GM19351 (cell line): ENCODE measurements at regions not wholly inside any gene's neighbourhood (a gene's known extent, or its start where the extent isn't known, plus 50 kb on each side); places are given as distances from the start of the nearest gene placed in this dataset.

Experiments
- ATAC-seq: cut with Tn5 transposase; IDR thresholded peaks from one replicate; pipeline ENCODE4 v1.9.1; 2021; ENCODE audit warnings: mild to moderate bottlenecking, moderate library complexity; ENCODE audit not compliant: unreplicated experiment

DNA sequence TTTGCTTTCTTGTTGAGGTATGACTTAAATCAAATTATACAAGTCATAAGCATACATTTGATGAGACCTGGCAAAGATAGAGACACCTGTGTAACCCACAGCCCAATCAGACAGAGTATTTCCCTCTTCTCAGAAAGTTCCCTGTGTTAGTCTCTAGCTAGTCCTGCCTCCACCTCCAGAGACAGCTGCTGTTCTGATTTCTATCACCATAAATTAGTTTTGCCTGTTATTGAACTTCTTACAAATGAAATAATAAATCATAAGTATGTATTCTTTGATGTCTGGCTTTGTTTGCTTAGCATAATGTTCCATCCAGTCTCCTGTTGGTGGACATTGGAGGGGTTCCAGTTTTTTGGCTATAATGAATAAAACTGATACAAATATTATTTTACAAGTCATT lies 194.5 kb downstream of the ICE1 start:
- no peak for ATAC-seq

DNA sequence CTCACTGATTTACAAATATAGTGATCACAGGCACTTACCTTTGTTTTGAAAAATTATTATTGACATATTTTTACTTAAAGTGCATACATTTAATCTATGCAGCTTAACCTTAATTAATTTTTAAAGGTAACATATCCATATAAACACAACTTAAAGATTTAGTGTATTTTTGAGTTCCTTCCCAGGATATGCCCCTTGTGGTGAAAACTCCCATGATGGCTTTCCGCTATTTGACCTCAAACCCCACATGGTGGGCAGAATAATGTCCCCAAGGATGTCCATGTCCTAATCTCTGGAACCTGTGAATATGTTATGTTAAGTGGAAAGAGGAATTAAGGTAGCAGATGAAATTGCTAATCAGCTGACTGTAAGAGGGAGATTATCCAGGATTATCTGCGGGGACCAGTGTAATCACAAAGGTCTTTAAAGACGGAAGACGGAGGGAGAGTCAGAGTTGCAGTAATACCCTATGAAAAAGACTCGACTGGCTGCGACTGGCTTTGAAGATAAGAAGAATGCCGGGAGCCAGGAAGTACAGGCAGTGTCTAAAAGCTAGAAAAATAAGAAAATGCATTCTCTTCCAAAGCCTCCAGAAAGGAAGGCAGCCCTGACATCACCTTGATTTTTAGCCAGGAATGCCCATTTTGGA lies 193.9 kb downstream of the ICE1 start:
- no peak for ATAC-seq

DNA sequence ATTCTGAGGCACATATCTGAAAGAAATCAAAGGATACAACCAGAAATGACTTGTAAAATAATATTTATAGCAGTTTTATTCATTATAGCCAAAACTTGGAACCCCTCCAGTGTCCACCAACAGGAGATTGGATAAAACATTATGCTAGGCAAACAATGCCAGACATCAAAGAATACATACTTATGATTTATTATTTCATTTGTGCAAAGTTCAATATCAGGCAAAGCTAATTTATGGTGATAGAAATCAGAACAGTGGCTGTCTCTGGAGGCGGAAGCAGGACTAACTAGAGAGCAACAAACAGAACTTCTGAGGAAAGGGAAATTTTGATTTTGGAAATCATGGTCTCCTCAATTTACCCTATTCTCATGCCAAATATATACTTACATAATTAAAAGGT lies 193.1 kb downstream of the ICE1 start:
- no peak for ATAC-seq

DNA sequence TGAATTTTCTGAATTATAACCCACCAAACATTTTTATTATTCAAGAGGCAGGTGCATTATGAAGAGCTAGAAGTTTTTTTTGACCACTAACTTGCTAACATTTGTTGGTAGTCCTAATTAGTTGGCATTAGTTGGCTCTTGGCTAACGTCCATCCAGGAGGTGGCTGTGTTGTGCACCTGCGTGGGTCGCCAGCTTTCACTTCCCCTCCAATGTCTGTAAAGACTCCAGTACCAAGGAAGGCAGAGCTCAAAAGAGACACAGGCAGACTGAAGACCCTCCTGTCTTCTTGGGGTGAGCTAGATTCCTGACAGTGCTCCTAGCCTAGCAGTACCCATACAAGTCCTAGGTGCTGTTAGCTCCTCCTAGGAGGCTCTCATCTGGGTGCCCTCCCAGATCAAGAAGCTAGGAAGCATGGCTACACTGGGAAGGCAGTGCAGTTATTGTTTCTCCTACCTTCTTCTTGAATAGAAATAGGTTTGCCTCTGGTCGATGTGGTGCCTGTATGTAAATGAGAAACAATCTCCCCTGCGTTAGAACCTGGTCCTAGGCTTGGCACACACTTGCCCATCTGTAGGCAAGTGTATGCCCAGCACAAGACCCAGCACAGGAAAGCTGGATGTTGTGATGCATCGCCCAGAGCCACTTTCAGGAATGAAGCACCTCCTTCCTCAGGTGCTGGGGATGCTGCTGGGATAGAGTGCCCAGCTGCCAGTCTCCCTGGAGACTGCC lies 190.9 kb downstream of the ICE1 start:
- ATAC-seq, result peak; percentile 76

DNA sequence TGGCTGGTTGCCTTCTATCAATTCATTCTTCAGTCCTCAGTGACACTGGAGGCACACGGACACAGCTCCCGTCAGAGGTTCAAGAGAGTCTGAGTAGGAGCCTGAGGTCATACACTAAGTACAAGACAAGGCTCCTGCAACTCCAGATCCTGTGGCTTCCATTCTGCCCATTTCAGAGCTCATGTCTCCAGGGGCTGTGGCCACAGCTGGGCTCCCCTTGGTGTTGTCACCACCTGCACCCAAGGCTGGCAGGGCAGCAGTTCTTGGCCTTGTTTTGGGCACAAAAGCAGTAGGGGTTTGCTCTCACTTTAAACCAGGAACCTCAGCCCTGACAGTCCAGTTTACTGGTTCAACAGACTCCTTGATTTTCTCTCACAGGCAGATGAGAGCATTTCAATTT lies 189.6 kb downstream of the ICE1 start:
- no peak for ATAC-seq

DNA sequence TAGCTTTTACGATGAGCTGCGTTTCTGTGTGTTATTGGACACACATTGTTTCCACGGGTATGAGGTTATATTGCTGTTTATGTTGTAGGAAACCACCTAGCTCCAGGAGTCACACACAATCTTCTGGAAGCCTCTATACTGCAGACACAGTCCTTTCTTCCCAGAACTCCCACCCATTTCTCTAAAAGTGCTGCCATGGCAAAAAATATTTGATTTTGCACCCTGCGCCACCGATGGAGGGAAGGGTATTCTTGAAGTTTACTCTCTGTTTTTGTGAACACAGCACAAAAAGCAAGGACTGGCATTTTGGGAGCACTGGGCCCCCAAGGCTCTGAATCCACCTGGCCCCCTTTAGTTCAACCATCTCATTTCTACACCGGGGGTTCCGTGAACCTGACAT lies 187.5 kb downstream of the ICE1 start:
- ATAC-seq, result no peak

DNA sequence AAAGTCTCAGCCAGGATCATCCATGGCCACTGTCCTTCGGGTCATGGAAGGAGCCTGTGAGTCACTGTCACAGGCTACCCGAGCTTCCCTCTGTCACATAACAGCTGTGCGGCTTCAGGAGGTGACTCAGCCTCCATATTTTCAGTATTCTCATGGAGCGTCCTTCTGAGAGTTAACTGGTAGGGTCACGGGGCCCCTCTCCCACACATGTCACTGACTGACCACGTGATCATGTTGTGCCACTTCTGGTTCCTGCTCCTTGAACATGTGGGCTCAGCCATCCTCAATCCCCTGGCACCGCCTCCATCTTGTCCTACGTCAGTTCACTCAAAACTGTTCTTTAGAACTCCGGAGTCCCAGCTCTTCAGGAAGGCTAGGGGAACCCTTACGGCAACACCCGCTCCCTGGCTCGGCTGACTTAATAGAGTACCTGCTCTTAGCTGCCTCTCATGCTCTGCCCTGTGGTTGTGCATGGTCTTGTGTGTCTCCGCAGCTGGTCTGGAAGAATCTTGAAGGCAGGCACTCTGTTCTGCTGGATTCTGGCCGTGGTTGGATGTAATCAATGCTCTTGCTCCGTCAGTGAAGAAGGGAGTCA lies 182.8 kb downstream of the ICE1 start:
- ATAC-seq, result no peak

DNA sequence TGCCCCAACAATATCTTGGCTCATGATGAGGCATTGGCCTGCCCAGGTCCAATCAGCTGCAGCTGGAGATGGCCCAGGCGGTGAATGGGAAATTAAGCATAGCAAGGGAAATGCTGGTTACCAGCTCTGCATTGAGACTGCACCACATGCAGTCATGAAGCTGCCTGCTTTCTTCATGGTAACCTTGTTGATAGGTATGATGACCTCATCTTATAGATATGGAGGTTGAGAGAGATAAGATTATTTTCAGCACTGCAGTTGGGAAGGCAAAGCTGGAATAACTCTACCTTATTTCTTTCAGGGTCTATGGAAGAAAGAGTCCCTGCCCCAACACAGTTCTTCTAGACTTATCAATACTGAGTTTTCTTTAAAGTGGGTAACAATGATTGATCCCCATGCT lies 180.1 kb downstream of the ICE1 start:
- ATAC-seq, result no peak

DNA sequence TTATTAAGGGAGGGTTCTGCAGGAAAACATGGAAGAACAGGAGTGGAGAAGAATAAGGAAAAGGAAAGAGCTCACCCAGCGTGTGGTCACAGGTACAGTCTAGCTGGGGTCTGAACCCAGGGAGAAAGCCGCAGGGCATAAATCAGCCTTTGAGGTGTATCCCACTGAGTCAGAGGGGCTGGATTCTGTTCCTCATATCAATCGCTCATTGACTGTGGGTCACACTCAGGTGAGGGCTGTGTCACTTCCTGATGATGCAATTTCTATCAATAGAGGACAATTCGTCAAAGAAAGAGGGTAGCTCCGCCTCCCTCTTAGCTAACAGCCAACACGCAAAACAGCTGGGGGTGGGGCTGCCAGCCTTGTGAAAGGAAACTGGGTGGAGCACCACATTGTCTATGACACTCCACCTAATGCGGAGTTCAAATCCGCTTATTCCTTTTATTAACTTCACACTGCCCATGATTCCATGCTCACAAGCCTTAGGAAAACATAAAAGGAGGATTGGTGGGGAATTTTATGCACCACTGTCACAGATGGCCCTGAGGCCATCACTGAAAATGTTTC lies 176.2 kb downstream of the ICE1 start:
- no peak for ATAC-seq

DNA sequence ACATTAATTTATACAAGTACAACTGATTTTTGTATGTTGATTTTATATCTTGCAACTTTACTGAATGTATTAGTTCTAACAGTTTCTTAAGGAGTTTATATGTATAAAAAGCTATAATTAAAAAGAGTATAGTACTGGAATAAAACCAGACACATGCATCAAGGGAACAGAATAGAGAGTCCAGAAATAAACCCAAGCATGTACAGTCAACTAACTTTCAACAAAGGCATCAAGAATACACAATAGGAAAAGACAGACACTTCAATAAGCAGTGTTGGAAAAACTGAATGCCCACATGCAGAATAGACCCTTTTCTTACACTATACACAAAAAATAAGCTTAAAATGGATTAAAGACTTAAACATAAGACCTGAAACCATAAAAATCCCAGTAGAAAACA lies 170.9 kb downstream of the ICE1 start:
- no peak for ATAC-seq

DNA sequence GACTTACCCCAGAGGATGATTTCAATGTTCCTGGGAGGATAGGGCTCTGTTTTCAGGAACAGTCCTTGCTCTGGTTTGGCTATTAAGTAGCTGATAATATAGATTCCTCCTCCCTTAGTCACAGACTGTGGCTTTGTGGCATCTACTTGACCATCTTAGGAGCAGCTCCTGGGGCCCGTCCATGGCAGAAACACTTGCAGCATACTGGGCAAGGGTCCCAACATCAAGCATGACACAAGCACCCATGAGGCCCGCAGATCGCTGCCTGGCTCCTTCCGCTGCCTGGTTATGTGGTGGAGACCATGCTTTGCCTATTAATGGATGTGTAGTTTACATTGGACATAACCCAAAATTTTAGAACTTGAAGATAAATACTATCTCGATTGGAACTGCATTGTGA lies 170.1 kb downstream of the ICE1 start:
- no peak for ATAC-seq

DNA sequence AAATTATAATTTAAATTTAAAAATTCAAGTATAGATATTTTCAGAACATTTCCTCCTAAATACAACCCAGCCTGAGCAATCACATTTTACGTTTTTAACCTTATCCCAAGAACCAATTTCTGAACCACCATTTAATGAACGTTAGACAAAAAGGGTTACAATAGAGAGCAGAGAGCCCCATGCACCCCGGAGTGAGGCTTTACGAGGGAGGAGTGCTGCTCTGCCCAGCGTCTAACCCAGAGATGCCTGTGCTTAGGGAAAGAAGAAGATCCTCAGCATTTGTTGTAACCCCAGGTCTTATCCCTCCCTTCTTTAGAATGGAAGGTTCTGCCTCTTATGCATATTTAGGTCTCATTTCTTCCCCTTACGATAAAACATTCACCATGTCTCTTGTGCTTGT lies 169.1 kb downstream of the ICE1 start:
- ATAC-seq, result no peak

DNA sequence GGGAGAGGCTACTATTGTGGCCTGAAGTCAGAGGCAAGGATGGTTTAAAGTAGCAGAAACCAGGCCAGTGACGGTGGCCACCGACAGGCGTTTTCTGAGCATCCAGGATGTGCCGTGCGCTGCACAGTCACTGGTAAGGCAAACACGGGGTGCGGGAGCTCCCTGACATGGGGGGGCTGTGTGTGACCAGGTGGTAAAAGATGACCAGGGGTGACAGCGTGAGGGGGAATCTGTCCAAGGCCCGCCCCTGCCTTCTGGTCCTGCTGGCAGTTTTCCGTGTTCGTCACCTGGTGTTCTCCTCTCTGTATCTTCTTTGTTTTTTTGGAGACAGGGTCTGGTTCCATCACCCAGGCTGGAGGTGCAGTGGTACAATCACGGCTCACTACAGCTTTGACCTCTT lies 167.4 kb downstream of the ICE1 start:
- ATAC-seq, result no peak

DNA sequence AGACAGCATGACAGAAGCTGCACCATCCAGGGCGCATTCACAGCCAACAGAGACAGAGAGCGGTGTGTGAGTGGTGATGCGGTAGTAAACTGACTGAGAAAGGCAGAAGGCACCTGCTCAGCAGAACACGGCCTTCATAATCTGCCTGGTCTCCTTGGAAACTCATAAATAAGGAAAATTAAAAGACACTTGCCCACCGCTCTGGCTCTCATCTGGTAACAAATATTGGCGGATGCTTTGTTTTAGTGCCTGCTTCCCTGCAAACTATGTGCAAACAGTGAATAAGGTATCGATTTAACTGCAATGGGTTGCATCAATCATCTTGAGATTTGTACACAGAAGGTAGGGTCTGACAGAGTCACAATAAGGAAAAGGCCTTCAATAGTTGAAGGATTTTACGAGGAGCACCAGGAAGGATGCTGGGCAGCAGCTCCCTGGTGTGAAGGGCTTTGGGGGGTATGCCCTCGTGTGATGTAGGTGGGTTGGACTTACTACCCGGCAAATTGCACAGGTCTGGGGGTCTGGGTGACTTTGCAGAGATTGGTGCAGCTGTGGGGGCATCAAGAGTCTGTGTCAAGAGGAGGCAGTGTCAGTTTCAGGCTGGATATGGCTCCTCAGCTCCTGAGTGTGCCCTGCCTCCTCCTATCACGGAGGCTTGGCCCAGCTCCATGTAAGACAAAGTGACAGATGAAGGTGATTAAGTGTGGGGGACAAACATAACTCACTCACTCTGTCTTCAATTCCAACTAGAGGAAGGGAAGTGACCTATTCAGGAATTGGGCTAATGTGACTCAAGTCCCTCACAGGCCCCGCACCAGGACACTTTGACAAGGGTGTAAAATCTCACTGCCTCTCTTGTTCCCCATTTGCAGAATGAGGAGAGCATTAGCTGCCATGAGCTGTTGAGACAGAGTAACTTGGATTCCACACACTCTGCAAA lies 166.7 kb downstream of the ICE1 start:
- no peak for ATAC-seq

DNA sequence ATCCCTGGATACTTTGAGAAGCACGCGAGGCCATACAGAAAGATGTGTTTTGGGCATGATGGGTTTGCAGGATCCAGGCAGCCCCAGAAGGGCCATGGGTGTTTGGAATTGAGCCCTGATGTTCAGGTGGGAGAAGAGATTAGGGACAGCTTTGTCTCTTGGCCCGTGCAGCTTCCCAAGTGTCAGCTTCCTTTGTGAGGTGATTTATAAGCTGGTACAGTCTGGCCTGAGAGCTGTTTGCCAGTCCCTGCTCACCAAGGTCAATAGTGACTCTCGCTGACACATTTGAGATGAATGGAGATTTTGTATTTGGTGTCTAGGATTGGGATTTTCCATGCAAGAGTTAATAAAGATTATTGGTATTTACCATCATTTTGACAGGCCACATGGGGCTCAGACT lies 165.9 kb downstream of the ICE1 start:
- no peak for ATAC-seq

DNA sequence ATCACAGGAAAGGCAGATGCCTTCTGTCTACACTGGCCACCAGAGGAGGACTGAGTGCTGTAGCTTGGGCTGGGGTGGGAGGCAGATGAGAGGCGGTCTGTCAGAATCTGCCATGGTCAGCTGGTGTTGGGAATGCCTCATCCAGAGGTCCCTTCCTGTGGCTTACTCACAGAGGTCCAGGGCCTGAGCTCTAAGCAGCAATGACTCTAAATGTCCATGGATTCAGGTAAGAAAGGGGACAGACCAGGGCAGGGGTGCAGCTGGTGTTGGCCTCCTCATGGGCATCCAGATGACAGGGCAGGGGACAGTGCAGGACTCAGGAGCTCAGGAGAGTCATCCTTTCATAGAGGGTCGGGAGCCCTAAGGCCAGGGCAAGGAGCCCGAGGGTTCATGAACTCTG lies 165.0 kb downstream of the ICE1 start:
- ATAC-seq, result no peak

DNA sequence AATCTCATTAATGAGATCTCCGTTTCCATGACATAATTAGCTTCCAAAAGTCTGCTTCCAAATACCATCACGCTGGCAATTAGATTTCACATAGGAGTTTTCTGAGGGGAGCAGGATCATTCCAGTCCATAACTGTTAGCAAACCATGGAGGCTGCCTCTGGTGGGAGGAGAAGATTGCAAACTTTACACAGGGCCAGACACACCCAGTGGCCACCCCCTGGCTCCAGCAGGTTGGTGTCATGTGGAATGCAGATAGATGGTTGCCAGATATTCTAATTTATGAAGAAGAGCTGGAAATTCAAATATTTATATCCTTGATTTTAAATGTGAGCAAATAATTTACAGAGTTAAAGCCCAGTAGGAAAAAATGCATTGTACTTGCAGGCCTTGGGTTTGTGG lies 164.2 kb downstream of the ICE1 start:
- no peak for ATAC-seq

DNA sequence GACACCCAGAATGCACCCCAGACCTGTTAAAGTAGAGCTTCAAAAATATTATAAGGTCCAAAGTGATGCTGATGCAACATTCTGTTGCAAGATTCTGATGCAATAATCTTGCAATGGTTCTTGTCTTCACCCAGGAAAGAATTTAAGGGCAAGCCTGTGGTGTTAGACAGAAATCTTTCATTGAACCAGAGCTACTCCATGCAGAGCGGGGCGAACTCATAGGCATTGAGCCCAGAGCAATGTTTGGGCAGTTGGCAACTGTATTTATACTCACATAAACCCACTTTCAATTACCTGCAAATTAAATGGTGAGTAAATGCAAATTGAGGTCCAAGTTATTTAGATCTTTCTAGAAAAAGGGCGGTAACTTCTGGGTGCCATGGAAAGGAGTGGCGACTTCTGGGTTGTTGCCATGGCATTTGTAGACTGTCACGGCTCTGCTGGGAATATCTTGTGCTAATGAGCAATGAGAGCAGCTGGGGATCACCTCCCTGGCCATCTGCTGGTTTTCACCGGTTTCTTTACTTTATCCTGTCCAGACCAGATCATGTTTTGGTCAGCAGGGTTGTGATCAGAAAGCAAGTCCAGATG lies 163.4 kb downstream of the ICE1 start:
- no peak for ATAC-seq

DNA sequence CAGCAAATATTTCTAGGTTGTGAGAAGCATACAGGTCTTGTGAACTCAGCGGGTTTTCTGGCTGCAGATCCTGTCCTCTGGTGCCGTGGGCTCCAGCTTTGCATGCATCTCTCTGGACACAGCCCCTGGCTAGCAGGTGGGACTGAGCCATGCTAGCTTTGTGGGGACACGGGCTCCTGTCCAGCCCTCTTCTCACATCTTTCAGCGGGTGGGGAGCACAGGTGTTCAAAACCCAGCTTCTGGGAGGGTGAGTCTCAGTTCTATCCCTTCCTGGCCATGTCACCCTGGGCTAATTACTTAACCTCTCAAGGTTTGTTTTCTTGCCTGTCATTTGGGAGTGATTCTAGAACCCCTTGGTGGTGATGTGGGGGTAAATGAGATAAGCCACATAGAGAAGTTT lies 162.3 kb downstream of the ICE1 start:
- ATAC-seq, result no peak

DNA sequence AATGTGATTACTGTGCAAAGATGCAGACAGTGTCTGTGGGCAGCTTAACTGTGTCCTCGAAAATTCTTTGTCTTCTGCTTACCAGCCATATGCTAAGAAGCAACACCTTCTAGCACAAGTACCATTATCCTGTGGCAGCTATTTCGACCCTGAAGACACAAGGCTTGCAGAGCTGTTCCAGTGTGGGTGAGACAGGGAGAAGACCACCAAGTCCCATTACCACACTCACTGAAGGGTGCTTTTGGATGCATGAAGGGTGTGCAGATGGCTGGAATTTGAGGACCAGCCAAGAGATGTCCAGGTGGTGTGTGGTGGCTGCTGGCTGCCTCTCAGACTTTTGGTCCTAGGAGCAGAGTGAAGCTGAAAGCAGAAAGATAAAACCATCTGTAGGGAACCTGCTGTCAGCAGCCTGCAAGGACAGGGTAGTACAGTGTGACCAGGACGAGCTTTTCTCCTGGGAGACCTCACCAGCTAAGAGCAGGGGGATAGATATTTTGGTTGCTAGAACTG lies 161.8 kb downstream of the ICE1 start:
- no peak for ATAC-seq

DNA sequence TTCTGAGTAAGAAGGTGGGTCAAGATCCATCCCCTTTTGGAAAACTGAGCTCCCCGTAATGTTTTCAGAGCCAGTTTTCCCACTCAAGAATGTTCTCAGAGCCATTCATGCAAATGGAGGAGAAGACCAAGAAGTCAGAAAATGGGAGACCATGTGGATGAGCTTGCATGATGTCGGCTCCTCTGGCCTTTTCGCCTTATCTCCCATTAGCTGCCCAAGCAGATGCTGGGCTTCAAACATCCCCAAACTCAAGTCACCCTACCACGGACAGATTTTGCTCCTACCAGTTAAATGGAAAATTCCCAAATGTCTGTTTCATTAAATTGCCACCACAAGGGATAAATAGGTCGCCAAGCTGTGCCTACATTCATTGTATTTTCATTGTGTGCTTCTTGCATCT lies 161.4 kb downstream of the ICE1 start:
- no peak for ATAC-seq
